HG02571 (cell line): ENCODE measurements at regions not wholly inside any gene's neighbourhood (a gene's known extent, or its start where the extent isn't known, plus 50 kb on each side); places are given as distances from the start of the nearest gene placed in this dataset.
A peak's percentile ranks its signal among the peaks of the same experiment; 100 is the strongest.

Experiments
- ATAC-seq: cut with Tn5 transposase; IDR thresholded peaks from one replicate; pipeline ENCODE4 v1.9.1; 2021; ENCODE audit warnings: mild to moderate bottlenecking, moderate library complexity; ENCODE audit not compliant: unreplicated experiment

- ATAC-seq = peak; percentile 93
Measured at GRCh38 chr2:39513641-39514094, 76.6 kb upstream of the MAP4K3 start.

- no peak for ATAC-seq
Measured at GRCh38 chr2:39514825-39515224, 77.7 kb upstream of the MAP4K3 start.

GRCh38 chr2:39515273-39515896 is 78.3 kb upstream of the MAP4K3 start:
- no peak for ATAC-seq

- ATAC-seq = no peak
Measured at GRCh38 chr2:39515897-39516346, 78.8 kb upstream of the MAP4K3 start.

- no peak for ATAC-seq
Measured at GRCh38 chr2:39516347-39517101, 79.4 kb upstream of the MAP4K3 start.

- ATAC-seq = no peak
Measured at GRCh38 chr2:39517102-39517436, 80.0 kb upstream of the MAP4K3 start.

GRCh38 chr2:39517622-39518021 is 80.5 kb upstream of the MAP4K3 start:
- no peak for ATAC-seq

GRCh38 chr2:39519886-39520285 is 82.8 kb upstream of the MAP4K3 start:
- ATAC-seq = no peak

- no peak for ATAC-seq
Measured at GRCh38 chr2:39521876-39522517, 84.9 kb upstream of the MAP4K3 start.

- no peak for ATAC-seq
Measured at GRCh38 chr2:39522518-39522877, 85.4 kb upstream of the MAP4K3 start.

- no peak for ATAC-seq
Measured at GRCh38 chr2:39523308-39524044, 86.4 kb upstream of the MAP4K3 start.

- no peak for ATAC-seq
Measured at GRCh38 chr2:39524061-39524460, 87.0 kb upstream of the MAP4K3 start.

GRCh38 chr2:39524756-39525635 is 87.9 kb upstream of the MAP4K3 start:
- no peak for ATAC-seq

- ATAC-seq = no peak
Measured at GRCh38 chr2:39525636-39526412, 88.7 kb upstream of the MAP4K3 start.

GRCh38 chr2:39528701-39529100 is 91.6 kb upstream of the MAP4K3 start:
- ATAC-seq = no peak

- no peak for ATAC-seq
Measured at GRCh38 chr2:39529836-39530235, 92.8 kb upstream of the MAP4K3 start.

- no peak for ATAC-seq
Measured at GRCh38 chr2:39530411-39530866, 93.4 kb upstream of the MAP4K3 start.

GRCh38 chr2:39531220-39531777 is 94.2 kb upstream of the MAP4K3 start:
- no peak for ATAC-seq

- no peak for ATAC-seq
Measured at GRCh38 chr2:39532933-39533332, 95.8 kb upstream of the MAP4K3 start.
